Progenitor cell of endocrine pancreas (in vitro differentiated cells): ENCODE measurements at regions not wholly inside any gene's neighbourhood (a gene's known extent, or its start where the extent isn't known, plus 50 kb on each side); places are given as distances from the start of the nearest gene placed in this dataset.

ENCODE experiments used
- DNase-seq: peaks from one replicate; pipeline ENCODE4 v3.0.0; 2021; ENCODE audit warnings: low spot score; ENCODE audit not compliant: unreplicated experiment
- H3K27ac Mint-ChIP-seq: 2 replicates; pipeline ENCODE4 v1.8.0; 2021; ENCODE audit warnings: mild to moderate bottlenecking, moderate library complexity, mixed read lengths
- H3K27me3 Mint-ChIP-seq: 2 replicates; pipeline ENCODE4 v1.8.0; 2021; ENCODE audit warnings: mixed read lengths
- H3K36me3 Mint-ChIP-seq: 2 replicates; pipeline ENCODE4 v1.8.0; 2022; ENCODE audit warnings: mixed read lengths; ENCODE audit not compliant: insufficient read depth
- H3K4me1 Mint-ChIP-seq: 2 replicates; pipeline ENCODE4 v1.8.0; 2021; ENCODE audit warnings: low read depth, mixed read lengths
- H3K4me3 Mint-ChIP-seq: 2 replicates; pipeline ENCODE4 v1.8.0; 2021; ENCODE audit warnings: low read depth, mild to moderate bottlenecking, moderate library complexity, mixed read lengths
- H3K9me3 Mint-ChIP-seq: 2 replicates; pipeline ENCODE4 v1.8.0; 2021; ENCODE audit warnings: low read depth, mixed read lengths
- TF ChIP-seq, protein P1 (sequence below): fragments of 200-600 bp; sonication (generic); IDR thresholded peaks from one replicate; pipeline ENCODE4 v1.5.0; 2021; ENCODE audit warnings: antibody characterized with exemption, mild to moderate bottlenecking; ENCODE audit not compliant: unreplicated experiment

DNA sequence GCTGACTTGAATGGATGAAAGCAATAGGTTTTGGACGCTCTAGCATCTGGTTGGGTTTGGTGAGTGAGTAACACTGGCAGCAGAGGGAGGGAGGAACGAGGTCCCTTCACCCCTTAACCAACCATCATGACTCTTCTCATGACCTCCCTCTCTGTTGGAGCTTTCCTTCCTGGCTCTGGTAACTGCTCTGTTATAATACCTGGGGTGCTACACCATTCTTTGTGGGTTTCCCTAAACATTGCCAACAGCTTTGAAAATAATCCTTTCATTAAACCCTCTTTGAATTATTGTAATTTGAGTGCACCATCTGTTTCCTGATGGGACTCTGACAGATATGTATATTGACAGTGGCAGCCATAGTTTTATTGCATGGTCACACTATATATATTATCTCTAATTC lies 146.2 kb upstream of the PTPRG start:
- H3K4me1 Mint-ChIP-seq: peaks cover 8% of the 10 kb centered on the region
- no peaks in the 10 kb centered on the region for H3K36me3 Mint-ChIP-seq
- TF ChIP-seq, protein P1, sequence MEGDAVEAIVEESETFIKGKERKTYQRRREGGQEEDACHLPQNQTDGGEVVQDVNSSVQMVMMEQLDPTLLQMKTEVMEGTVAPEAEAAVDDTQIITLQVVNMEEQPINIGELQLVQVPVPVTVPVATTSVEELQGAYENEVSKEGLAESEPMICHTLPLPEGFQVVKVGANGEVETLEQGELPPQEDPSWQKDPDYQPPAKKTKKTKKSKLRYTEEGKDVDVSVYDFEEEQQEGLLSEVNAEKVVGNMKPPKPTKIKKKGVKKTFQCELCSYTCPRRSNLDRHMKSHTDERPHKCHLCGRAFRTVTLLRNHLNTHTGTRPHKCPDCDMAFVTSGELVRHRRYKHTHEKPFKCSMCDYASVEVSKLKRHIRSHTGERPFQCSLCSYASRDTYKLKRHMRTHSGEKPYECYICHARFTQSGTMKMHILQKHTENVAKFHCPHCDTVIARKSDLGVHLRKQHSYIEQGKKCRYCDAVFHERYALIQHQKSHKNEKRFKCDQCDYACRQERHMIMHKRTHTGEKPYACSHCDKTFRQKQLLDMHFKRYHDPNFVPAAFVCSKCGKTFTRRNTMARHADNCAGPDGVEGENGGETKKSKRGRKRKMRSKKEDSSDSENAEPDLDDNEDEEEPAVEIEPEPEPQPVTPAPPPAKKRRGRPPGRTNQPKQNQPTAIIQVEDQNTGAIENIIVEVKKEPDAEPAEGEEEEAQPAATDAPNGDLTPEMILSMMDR: no peak
- no peak overlapping the region for H3K4me3 Mint-ChIP-seq
- H3K27me3 Mint-ChIP-seq: no peaks in the 10 kb centered on the region
- no peak for DNase-seq
- no peak overlapping the region for H3K27ac Mint-ChIP-seq
- peaks cover 3% of the 10 kb centered on the region for H3K9me3 Mint-ChIP-seq

DNA sequence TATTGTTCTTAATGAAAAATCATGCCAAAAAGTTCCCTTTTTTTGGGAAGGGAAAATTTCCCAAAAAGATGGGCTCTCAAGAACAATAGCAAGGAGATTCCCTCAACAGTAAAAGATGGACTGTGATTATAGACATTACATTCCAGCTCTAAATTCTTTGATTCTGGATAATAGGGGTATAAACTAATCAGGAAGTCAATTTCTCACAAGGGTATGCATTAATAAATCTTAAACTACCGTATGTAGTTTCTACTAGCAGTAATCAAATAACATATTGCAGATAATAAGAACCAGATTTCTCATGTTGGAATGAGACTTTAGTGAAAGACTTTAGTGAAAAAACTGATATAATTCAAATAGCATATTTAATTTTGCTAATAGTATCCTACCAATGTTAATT lies 144.8 kb upstream of the PTPRG start:
- Mint-ChIP-seq H3K27me3 (no peaks in the 10 kb centered on the region), H3K36me3 (no peaks in the 10 kb centered on the region), H3K9me3 (peaks cover 3% of the 10 kb centered on the region), H3K4me1 (peaks cover 4% of the 10 kb centered on the region), H3K4me3 (no peak overlapping the region), H3K27ac (no peak overlapping the region)
- DNase-seq: no peak
- TF ChIP-seq, protein P1: no peak

DNA sequence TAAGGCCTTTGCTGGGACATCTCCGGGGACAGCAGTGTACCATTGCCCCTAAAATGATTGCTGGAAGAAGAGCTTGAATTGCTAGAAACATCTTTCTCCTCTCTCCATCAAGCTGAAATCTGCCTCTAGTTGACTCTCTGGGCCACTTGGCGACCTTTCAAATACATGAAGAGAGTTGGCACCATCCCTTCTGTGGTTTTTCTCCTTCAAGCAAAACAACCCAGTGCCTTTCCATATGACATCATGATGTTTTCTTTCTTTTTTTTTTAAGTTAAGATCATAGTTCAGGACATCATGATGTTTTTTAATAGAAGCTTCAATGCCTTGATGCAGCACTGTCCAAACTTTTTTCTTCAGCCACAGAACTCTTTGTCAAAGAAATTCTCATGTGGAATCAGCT lies 144.0 kb upstream of the PTPRG start:
- Mint-ChIP-seq H3K4me3 (no peak overlapping the region), H3K27ac (no peak overlapping the region), H3K36me3 (no peaks in the 10 kb centered on the region), H3K4me1 (peaks cover 2% of the 10 kb centered on the region), H3K9me3 (peaks cover 3% of the 10 kb centered on the region), H3K27me3 (no peaks in the 10 kb centered on the region)
- DNase-seq: no peak
- TF ChIP-seq, protein P1: no peak

DNA sequence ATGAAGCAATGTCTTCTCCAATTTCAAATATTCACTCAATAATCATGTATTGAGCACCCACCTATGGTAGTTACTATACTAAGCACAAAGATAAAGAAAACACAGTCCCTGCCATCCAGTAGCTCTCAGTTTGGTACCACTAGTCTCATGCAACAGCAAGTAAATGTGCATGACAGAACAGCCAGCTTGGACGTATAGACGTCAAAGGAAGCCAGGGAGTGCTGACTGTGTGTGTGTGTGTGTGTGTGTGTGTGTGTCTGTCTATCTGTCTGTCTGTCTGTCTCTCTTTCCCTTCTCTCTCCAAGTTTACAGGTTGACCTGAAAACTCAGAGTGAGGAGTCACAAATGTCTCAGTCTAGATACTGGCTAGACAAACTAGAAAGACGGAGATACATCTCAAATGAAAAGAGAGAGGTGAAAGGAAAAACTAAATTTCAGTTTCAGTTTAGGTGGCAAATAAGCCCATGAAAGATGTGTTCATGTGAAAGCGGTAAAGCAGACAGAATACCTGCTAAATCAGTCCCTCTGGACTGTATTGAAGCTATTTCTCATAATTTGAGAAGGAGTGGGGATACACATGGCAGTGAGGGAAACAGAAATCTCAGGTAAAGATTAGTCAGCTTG lies 141.1 kb upstream of the PTPRG start:
- Mint-ChIP-seq H3K27me3 (no peaks in the 10 kb centered on the region), H3K36me3 (no peaks in the 10 kb centered on the region), H3K27ac (no peak overlapping the region), H3K4me1 (no peaks in the 10 kb centered on the region), H3K4me3 (no peak overlapping the region), H3K9me3 (no peaks in the 10 kb centered on the region)
- DNase-seq: no peak
- TF ChIP-seq, protein P1: no peak

DNA sequence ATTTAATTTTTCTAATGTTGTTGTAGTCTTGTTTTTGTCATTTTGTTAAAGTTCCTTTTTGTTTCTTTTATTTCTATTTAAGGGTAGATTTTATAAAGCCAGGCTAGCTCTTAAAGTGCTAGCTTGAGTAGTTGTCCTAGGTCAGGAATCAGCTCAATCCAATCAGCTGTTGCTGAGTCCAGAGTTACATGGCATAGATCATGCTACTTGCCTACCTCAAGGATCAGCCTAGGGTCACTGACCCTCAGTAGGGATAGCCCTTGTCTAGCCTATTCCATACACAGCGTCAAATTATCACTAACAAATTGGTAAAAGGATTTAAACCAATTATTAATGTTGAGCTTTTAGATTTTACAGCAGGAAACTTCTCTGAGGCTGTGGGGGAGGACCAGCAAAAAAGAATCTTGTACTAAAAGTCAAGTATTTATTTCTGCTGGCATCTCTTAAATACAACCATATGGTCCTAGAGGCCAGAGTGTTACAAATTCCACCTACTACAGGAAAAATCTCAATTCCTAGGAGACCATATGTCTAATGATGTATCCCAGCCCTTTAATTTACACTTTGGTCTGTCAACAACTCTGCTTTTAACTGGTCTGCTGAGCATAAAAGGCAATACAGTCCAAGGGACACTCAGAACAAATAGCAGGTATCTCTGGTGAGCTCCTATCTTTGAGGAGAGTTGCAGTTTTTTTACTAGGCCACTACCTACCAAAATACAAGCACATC lies 138.3 kb upstream of the PTPRG start:
- TF ChIP-seq, protein P1: no peak
- H3K4me1 Mint-ChIP-seq: no peaks in the 10 kb centered on the region
- no peaks in the 10 kb centered on the region for H3K27me3 Mint-ChIP-seq
- no peak overlapping the region for H3K27ac Mint-ChIP-seq
- no peak for DNase-seq
- H3K9me3 Mint-ChIP-seq: no peaks in the 10 kb centered on the region
- no peaks in the 10 kb centered on the region for H3K36me3 Mint-ChIP-seq
- H3K4me3 Mint-ChIP-seq: no peak overlapping the region
